A673 (cell line): ENCODE measurements at regions not wholly inside any gene's neighbourhood (a gene's known extent, or its start where the extent isn't known, plus 50 kb on each side); places are given as distances from the start of the nearest gene placed in this dataset.

Experiments
- CTCF ChIP-seq: fragments of 300-800, 200-600 bp; sonication (generic); conservative IDR thresholded peaks from 2 replicates; pipeline ENCODE4 v1.5.1; 2017; ENCODE audit warnings: low read depth, mild to moderate bottlenecking, antibody characterized with exemption, low read length, moderate library complexity, mixed read lengths
- EZH2 ChIP-seq: fragments of 200-600 bp; sonication (generic); IDR thresholded peaks from 2 replicates; pipeline ENCODE4 v1.6.1; 2017; ENCODE audit warnings: borderline replicate concordance, low read depth, mild to moderate bottlenecking, mixed read lengths, antibody characterized with exemption, low read length; ENCODE audit not compliant: poor library complexity, severe bottlenecking

- TF ChIP-seq CTCF (no peak), EZH2 (no peak)
These were observed 276.8 kb upstream of the HDAC4 start for GRCh38 chr2:239677453-239678185.
